ENCODE measurements at regions not wholly inside any gene's neighbourhood (a gene's known extent, or its start where the extent isn't known, plus 50 kb on each side); places are given as distances from the start of the nearest gene placed in this dataset.

- no peak for TF ChIP-seq ZFX (IDR thresholded peaks at IDR 0.05)
- TF ChIP-seq CTCF (conservative IDR thresholded peaks at IDR 0.05), result no peak
- H3K27ac ChIP-seq, result no peak overlapping the region
Measured at GRCh38 chr6:144657691-144658090, 372.6 kb downstream of the UTRN start.

- TF ChIP-seq ZFX (IDR thresholded peaks at IDR 0.05), result no peak
- TF ChIP-seq CTCF (conservative IDR thresholded peaks at IDR 0.05), result no peak
- no peak overlapping the region for H3K27ac ChIP-seq
Measured at GRCh38 chr6:144659202-144660182, 374.4 kb downstream of the UTRN start.

- H3K27ac ChIP-seq, result no peak overlapping the region
- TF ChIP-seq CTCF (conservative IDR thresholded peaks at IDR 0.05), result no peak
- TF ChIP-seq ZFX (IDR thresholded peaks at IDR 0.05), result no peak
Measured at GRCh38 chr6:144660561-144661115, 375.5 kb downstream of the UTRN start.

- no peak for TF ChIP-seq CTCF (conservative IDR thresholded peaks at IDR 0.05)
- TF ChIP-seq ZFX (IDR thresholded peaks at IDR 0.05), result no peak
- no peak overlapping the region for H3K27ac ChIP-seq
Measured at GRCh38 chr6:144661116-144661806, 376.1 kb downstream of the UTRN start.

GRCh38 chr6:144662812-144663365 is 377.8 kb downstream of the UTRN start:
- no peak for TF ChIP-seq ZFX (IDR thresholded peaks at IDR 0.05)
- no peak for TF ChIP-seq CTCF (conservative IDR thresholded peaks at IDR 0.05)
- no peak overlapping the region for H3K27ac ChIP-seq

- no peak overlapping the region for H3K27ac ChIP-seq
- TF ChIP-seq ZFX (IDR thresholded peaks at IDR 0.05) (no peak), CTCF (conservative IDR thresholded peaks at IDR 0.05) (no peak)
Measured at GRCh38 chr6:144664281-144664680, 379.1 kb downstream of the UTRN start.

All from C4-2B (cell line).